NOMO-1 (cell line): ENCODE measurements at regions not wholly inside any gene's neighbourhood (a gene's known extent, or its start where the extent isn't known, plus 50 kb on each side); places are given as distances from the start of the nearest gene placed in this dataset.
"Not testable (repeated sequence)": the region's sequence is repeated elsewhere in the genome, so short reads cannot be mapped to it uniquely, and the experiment has no call there.

Experiments
- DNase-seq, 2 experiments: peaks; one replicate each; lab custom pipeline; 2025; ENCODE audit not compliant: unreplicated experiment in 2 of 2; lab: John Stamatoyannopoulos, UW

GRCh38 chr6:93859971-93860370, 440.6 kb upstream of the EPHA7 start:
- no peak for DNase-seq

GRCh38 chr6:93858213-93858612, 438.9 kb upstream of the EPHA7 start:
- no peak for DNase-seq

GRCh38 chr6:93849857-93850256, 430.5 kb upstream of the EPHA7 start:
- DNase-seq: no peak

- DNase-seq: no peak
These were observed 428.8 kb upstream of the EPHA7 start for GRCh38 chr6:93848031-93848742.

- no peak for DNase-seq
These were observed 422.8 kb upstream of the EPHA7 start for GRCh38 chr6:93842178-93842577.

GRCh38 chr6:93835451-93836145, 416.2 kb upstream of the EPHA7 start:
- DNase-seq: not testable (repeated sequence)

GRCh38 chr6:93835026-93835425, 415.7 kb upstream of the EPHA7 start:
- not testable (repeated sequence) for DNase-seq

- DNase-seq: not testable (repeated sequence)
These were observed 414.0 kb upstream of the EPHA7 start for GRCh38 chr6:93833326-93833725.

GRCh38 chr6:93829757-93830156, 410.4 kb upstream of the EPHA7 start:
- not testable (repeated sequence) for DNase-seq

GRCh38 chr6:93829009-93829408, 409.6 kb upstream of the EPHA7 start:
- no peak for DNase-seq

- DNase-seq: no peak
These were observed 409.2 kb upstream of the EPHA7 start for GRCh38 chr6:93828553-93828952.

- no peak for DNase-seq
These were observed 408.4 kb upstream of the EPHA7 start for GRCh38 chr6:93827728-93828127.

- no peak for DNase-seq
These were observed 406.6 kb upstream of the EPHA7 start for GRCh38 chr6:93825950-93826349.

GRCh38 chr6:93823489-93823888, 404.1 kb upstream of the EPHA7 start:
- no peak for DNase-seq

- no peak for DNase-seq
These were observed 403.3 kb upstream of the EPHA7 start for GRCh38 chr6:93822434-93823265.

- DNase-seq: no peak
These were observed 402.6 kb upstream of the EPHA7 start for GRCh38 chr6:93821953-93822352.

GRCh38 chr6:93820465-93821082, 401.2 kb upstream of the EPHA7 start:
- DNase-seq: no peak

GRCh38 chr6:93819189-93819588, 399.8 kb upstream of the EPHA7 start:
- no peak for DNase-seq

- DNase-seq: no peak
These were observed 398.6 kb upstream of the EPHA7 start for GRCh38 chr6:93817937-93818336.

GRCh38 chr6:93806409-93807270, 387.3 kb upstream of the EPHA7 start:
- no peak for DNase-seq
